HepG2 (cell line): ENCODE measurements at regions not wholly inside any gene's neighbourhood (a gene's known extent, or its start where the extent isn't known, plus 50 kb on each side); places are given as distances from the start of the nearest gene placed in this dataset.

Source experiments
- ATAC-seq: fragments of 200-7000 bp; cut with Tn5 transposase; 3 replicates; pipeline ENCODE4 v1.9.1; 2020; ENCODE audit warnings: mild to moderate bottlenecking, moderate library complexity
- BruUV-seq: library from RNA; stranded (reverse); fragments of 400-500 nt; replicated peaks from 2 replicates; lab custom pipeline; 2021; lab: Mats Ljungman, UMichigan
- CTCF ChIA-PET: fragments of 300-600 bp; formaldehyde crosslinking; extraction: SDS; loops from one replicate; lab custom pipeline; 2021; ENCODE audit warnings: low total read pairs, inconsistent platforms, low intra/inter-chr PET ratio; lab: Yijun Ruan, JAX
- POLR2A ChIA-PET: fragments of 350-600 bp; sonication (Branson Sonifier 250); formaldehyde crosslinking; loops from one replicate; lab custom pipeline; 2020; ENCODE audit warnings: antibody characterized with exemption, inconsistent platforms; lab: Yijun Ruan, JAX
- DNase-seq: peaks from one replicate; pipeline ENCODE4 v3.0.0-alpha.2; 2015; ENCODE audit warnings: low spot score
- FAIRE-seq: peaks from 3 replicates; lab custom pipeline; 2011; peaks lifted over from hg19 to GRCh38; lab: Jason Lieb, UNC
- H2AFZ ChIP-seq: one replicate; pipeline ENCODE4 v1.6.1; 2011; ENCODE audit warnings: low read length, inconsistent platforms
- H3K27ac ChIP-seq: fragments of 300-600 bp; 3 replicates; pipeline ENCODE4 v1.8.0; 2011; ENCODE audit warnings: mixed run types, mild to moderate bottlenecking, mixed read lengths, low read length, inconsistent platforms; ENCODE audit not compliant: insufficient read depth; ENCODE audit errors: extremely low read length
- H3K27me3 ChIP-seq, 2 experiments: fragments of 200-600 bp in 1 of 2; 2 replicates in 1 of 2; 3 replicates in 1 of 2; pipeline versions ENCODE4 v1.6.0 to v1.8.0; 2011; ENCODE audit warnings: low read length in 2 of 2, mild to moderate bottlenecking in 2 of 2, moderate library complexity in 2 of 2, inconsistent platforms in 1 of 2; ENCODE audit not compliant: insufficient read depth in 2 of 2, control insufficient read depth in 1 of 2
- H3K36me3 ChIP-seq, 2 experiments: fragments of 200-600 bp in 1 of 2; replicated peaks in 1 of 2; 2 replicates in 1 of 2; 3 replicates in 1 of 2; pipeline versions ENCODE4 v1.5.1 to v1.8.0; 2011; ENCODE audit warnings: low read length in 2 of 2, inconsistent platforms in 1 of 2; ENCODE audit not compliant: insufficient read depth in 2 of 2, control insufficient read depth in 1 of 2
- H3K4me1 ChIP-seq: 2 replicates; pipeline ENCODE4 v1.5.1; 2012; ENCODE audit warnings: low read length, inconsistent platforms; ENCODE audit not compliant: insufficient read depth
- H3K4me2 ChIP-seq: 2 replicates; pipeline ENCODE4 v1.6.0; 2011; ENCODE audit warnings: low read depth, low read length, inconsistent platforms
- H3K4me3 ChIP-seq, 3 experiments: fragments of 200-600 bp in 1 of 3; sonication (generic), shearing (Covaris generic) in 1 of 3; replicated peaks in 1 of 3; 2 replicates each; pipeline ENCODE4 v1.5.1; 2011 to 2016; ENCODE audit warnings: low read length in 3 of 3, inconsistent platforms in 2 of 3, low read depth in 2 of 3, mild to moderate bottlenecking in 2 of 3, control low read depth in 1 of 3, mixed read lengths in 1 of 3; ENCODE audit not compliant: insufficient read depth in 1 of 3
- H3K79me2 ChIP-seq: one replicate; pipeline ENCODE4 v1.6.1; 2011; ENCODE audit warnings: low read length, inconsistent platforms; ENCODE audit not compliant: insufficient read depth
- H3K9ac ChIP-seq: 2 replicates; pipeline ENCODE4 v1.6.0; 2011; ENCODE audit warnings: mild to moderate bottlenecking, low read depth, low read length, inconsistent platforms; ENCODE audit not compliant: insufficient read depth
- H3K9me3 ChIP-seq: 2 replicates; pipeline ENCODE4 v1.5.1; 2012; ENCODE audit warnings: mild to moderate bottlenecking, low read length
- H4K20me1 ChIP-seq: 2 replicates; pipeline ENCODE4 v1.6.0; 2011; ENCODE audit warnings: inconsistent platforms, mild to moderate bottlenecking, low read length, moderate library complexity; ENCODE audit not compliant: insufficient read depth
- FOXJ3 ChIP-seq: sonication (generic); formaldehyde crosslinking; IDR thresholded peaks from 2 replicates; pipeline ENCODE4 v1.4.0; 2020; ENCODE audit warnings: missing genetic modification reagents, mild to moderate bottlenecking, borderline replicate concordance
- GATAD1 ChIP-seq: IDR thresholded peaks from 2 replicates; pipeline ENCODE4 v1.6.1; 2016; ENCODE audit warnings: missing genetic modification reagents, missing compliant biosample characterization
- MEIS2 ChIP-seq: sonication (generic); formaldehyde crosslinking; IDR thresholded peaks from 2 replicates; pipeline ENCODE4 v1.9.0; 2021; ENCODE audit warnings: mild to moderate bottlenecking, missing genetic modification reagents
- SALL2 ChIP-seq: sonication (generic); formaldehyde crosslinking; IDR thresholded peaks from 2 replicates; pipeline ENCODE4 v1.8.1; 2023; ENCODE audit warnings: mild to moderate bottlenecking, missing genetic modification reagents, inconsistent platforms
- SIN3A ChIP-seq: IDR thresholded peaks from 2 replicates; pipeline ENCODE4 v1.6.1; 2011; ENCODE audit warnings: low read depth, mild to moderate bottlenecking, control low read depth, low read length, borderline replicate concordance
- SIN3B ChIP-seq: fragments of 150-350 bp; IDR thresholded peaks from 2 replicates; pipeline ENCODE4 v1.6.1; 2014; ENCODE audit warnings: low read length
- SP5 ChIP-seq: IDR thresholded peaks from 2 replicates; pipeline ENCODE4 v1.6.1; 2016; ENCODE audit warnings: low read depth, borderline replicate concordance
- THAP11 ChIP-seq: IDR thresholded peaks from 2 replicates; pipeline ENCODE4 v1.6.1; 2016; ENCODE audit warnings: missing biosample characterization, missing genetic modification reagents
- ZFP36 ChIP-seq: fragments of 150-350 bp; IDR thresholded peaks from 2 replicates; pipeline ENCODE4 v1.6.1; 2018; ENCODE audit warnings: borderline replicate concordance, low read length, low read depth; ENCODE audit not compliant: partially characterized antibody
- ZFP36L1 ChIP-seq: sonication (generic); formaldehyde crosslinking; IDR thresholded peaks from 2 replicates; pipeline ENCODE4 v1.8.0; 2022; ENCODE audit warnings: mild to moderate bottlenecking, missing genetic modification reagents, moderate library complexity
- ZKSCAN1 ChIP-seq: fragments of 150-350 bp; IDR thresholded peaks from 2 replicates; pipeline ENCODE4 v1.6.1; 2014; ENCODE audit warnings: low read length
- ZNF253 ChIP-seq: sonication (generic); formaldehyde crosslinking; IDR thresholded peaks from 2 replicates; pipeline ENCODE4 v1.8.0; 2022; ENCODE audit warnings: mild to moderate bottlenecking, missing genetic modification reagents, borderline replicate concordance
- ZNF362 ChIP-seq: sonication (generic); formaldehyde crosslinking; IDR thresholded peaks from 2 replicates; pipeline ENCODE4 v1.4.0; 2020; ENCODE audit warnings: missing genetic modification reagents, mild to moderate bottlenecking, borderline replicate concordance
- ZNF512B ChIP-seq: sonication (generic); formaldehyde crosslinking; IDR thresholded peaks from 2 replicates; pipeline ENCODE4 v1.5.1; 2020; ENCODE audit warnings: missing genetic modification reagents, mild to moderate bottlenecking, borderline replicate concordance
- WGBS: methylation state at CpG from one replicate; pipeline ENCODE4 v1.1.6; 2017; ENCODE audit warnings: low lambda C conversion rate; 5-methylcytosine and 5-hydroxymethylcytosine counted together
- in situ Hi-C: cut with HindIII; loops from 2 replicates; pipeline ENCODE4 v1.10.0; 2017; ENCODE audit warnings: low pct_unique_long_range_greater_than_20kb; ENCODE audit not compliant: extremely low pct_ligation_motif_present
- intact Hi-C: fragments of 100-400 bp; cut with micrococcal nuclease; formaldehyde crosslinking; loops from one replicate; pipeline ENCODE4 v1.10.0; 2022; ENCODE audit not compliant: unreplicated experiment

- CTCF ChIA-PET = no interaction called here
- intact Hi-C loops (no loop called here), in situ Hi-C loops (no loop called here)
- Histone ChIP-seq H3K79me2 (no peaks in the 10 kb centered on the region), H3K4me2 (no peak overlapping the region), H3K36me3 (no peaks in the 10 kb centered on the region), H3K27me3 (no peaks in the 10 kb centered on the region), H3K9me3 (no peaks in the 10 kb centered on the region), H4K20me1 (no peaks in the 10 kb centered on the region), H3K27ac (no peak overlapping the region), H3K4me1 (no peaks in the 10 kb centered on the region), H3K4me3 (no peak overlapping the region), H2AFZ (no peak overlapping the region), H3K9ac (no peak overlapping the region)
- no peak for FAIRE-seq
- TF ChIP-seq GATAD1 (CRISPR knock-in tag) = no peak
- no peak for TF ChIP-seq THAP11 (CRISPR knock-in tag)
- POLR2A ChIA-PET = no interaction called here
- no peak for ATAC-seq
- no TSS peak for BruUV-seq
- no peak for DNase-seq
Observed at GRCh38 chr10:9028231-9028630, 973.7 kb downstream of the GATA3 start.

GRCh38 chr10:9035355-9035754 is 980.9 kb downstream of the GATA3 start:
- intact Hi-C loops = no loop called here
- Histone ChIP-seq H3K79me2 (no peaks in the 10 kb centered on the region), H3K4me3 (no peak overlapping the region), H2AFZ (no peak overlapping the region), H3K27ac (no peak overlapping the region), H3K36me3 (no peaks in the 10 kb centered on the region), H3K27me3 (no peaks in the 10 kb centered on the region), H4K20me1 (no peaks in the 10 kb centered on the region), H3K9ac (no peak overlapping the region), H3K9me3 (no peaks in the 10 kb centered on the region), H3K4me2 (no peak overlapping the region), H3K4me1 (no peaks in the 10 kb centered on the region)
- no peak for DNase-seq
- ChIA-PET CTCF (no interaction called here), POLR2A (no interaction called here)
- ATAC-seq = no peak
- no peak for FAIRE-seq
- BruUV-seq = no TSS peak
- TF ChIP-seq FOXJ3 (CRISPR knock-in tag) (no peak), SIN3A (no peak), ZFP36L1 (CRISPR knock-in tag) (no peak), ZNF253 (CRISPR knock-in tag) (no peak), ZNF512B (no peak), ZFP36 (no peak), MEIS2 (CRISPR knock-in tag) (no peak), ZNF362 (CRISPR knock-in tag) (no peak), SP5 (no peak), GATAD1 (CRISPR knock-in tag) (no peak), SIN3B (no peak), ZKSCAN1 (no peak), SALL2 (CRISPR knock-in tag) (no peak)
- 10% methylated on average over 1 of the region's 1 CpG for WGBS
- in situ Hi-C loops = no loop called here
